ENCODE measurements at regions not wholly inside any gene's neighbourhood (a gene's known extent, or its start where the extent isn't known, plus 50 kb on each side); places are given as distances from the start of the nearest gene placed in this dataset.
"Not testable (repeated sequence)": the region's sequence is repeated elsewhere in the genome, so short reads cannot be mapped to it uniquely, and the experiment has no call there.

DNA sequence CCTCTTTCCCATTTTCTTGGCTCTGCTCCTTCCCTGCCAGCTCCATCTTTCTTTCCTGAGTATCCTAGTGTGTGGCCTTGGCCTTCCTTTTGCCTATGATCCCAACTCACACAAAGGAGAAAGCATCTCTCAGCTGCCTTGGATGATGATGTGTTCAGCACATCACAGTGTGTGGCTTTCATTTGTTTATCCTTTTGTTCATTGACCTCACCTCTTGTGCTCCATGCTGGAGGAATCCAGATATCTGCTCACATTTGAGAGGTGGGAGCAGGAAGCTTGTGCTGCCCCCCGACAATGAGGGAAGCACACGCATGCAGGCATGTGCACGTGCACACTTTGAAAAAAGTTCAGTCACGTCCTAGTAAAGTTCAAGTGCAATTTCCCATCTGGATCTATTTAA lies 131.0 kb downstream of the SMIM20 start:
- DNase-seq (ENCODE audit: low spot score), result no peak

- no peak for DNase-seq (ENCODE audit: low spot score)
Observed at GRCh38 chr4:26047795-26048194, 133.8 kb downstream of the SMIM20 start.

- DNase-seq (ENCODE audit: low spot score), result peak; percentile 46
Observed at GRCh38 chr4:26048378-26048882, 134.4 kb downstream of the SMIM20 start.

GRCh38 chr4:26048950-26049349 lies 134.9 kb downstream of the SMIM20 start:
- no peak for DNase-seq (ENCODE audit: low spot score)

DNA sequence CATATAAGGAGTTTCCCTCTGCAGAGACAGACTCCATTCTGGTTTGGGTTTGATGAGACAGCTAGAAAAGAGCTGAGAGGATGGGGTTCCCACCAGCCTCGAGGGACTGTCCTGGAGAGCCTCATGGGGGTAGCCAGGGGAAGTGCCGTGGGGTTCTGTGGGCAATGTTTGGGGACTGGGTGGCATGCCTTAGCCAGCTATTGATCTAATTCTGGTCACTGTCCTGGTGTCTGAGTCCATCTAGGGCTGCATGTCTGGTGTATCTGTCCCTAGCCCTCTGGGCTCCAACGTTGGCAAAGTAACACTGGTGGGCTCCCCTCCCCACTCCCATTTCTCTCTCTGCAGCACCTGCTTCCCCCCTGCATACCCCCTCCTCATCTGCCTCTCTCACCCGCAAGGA lies 135.4 kb downstream of the SMIM20 start:
- DNase-seq (ENCODE audit: low spot score), result no peak

DNA sequence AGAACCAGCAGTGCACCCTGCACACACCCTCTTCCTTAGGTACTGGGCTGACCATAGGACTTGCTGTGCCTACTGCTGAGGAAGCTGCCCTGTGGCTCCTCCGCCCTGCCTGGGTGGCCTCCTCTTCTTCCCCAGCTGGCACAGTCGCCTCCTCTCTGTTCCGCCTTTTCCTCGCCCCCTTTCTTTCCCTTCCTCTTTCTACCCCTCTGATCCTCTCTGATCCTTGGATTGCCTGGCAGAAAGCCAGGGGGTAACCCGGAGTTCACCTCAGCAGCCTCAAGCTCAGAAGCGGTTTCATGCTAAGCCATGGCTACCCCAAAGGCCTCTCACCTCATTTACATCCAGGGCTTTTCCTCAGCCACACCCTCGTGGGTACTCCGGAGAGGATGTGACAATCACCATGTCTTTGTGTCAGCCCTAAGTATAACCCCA lies 136.2 kb downstream of the SMIM20 start:
- DNase-seq (ENCODE audit: low spot score), result no peak

GRCh38 chr4:26050671-26051070 lies 136.7 kb downstream of the SMIM20 start:
- DNase-seq (ENCODE audit: low spot score), result no peak

- DNase-seq (ENCODE audit: low spot score), result no peak
Observed at GRCh38 chr4:26051240-26051639, 137.2 kb downstream of the SMIM20 start.

DNA sequence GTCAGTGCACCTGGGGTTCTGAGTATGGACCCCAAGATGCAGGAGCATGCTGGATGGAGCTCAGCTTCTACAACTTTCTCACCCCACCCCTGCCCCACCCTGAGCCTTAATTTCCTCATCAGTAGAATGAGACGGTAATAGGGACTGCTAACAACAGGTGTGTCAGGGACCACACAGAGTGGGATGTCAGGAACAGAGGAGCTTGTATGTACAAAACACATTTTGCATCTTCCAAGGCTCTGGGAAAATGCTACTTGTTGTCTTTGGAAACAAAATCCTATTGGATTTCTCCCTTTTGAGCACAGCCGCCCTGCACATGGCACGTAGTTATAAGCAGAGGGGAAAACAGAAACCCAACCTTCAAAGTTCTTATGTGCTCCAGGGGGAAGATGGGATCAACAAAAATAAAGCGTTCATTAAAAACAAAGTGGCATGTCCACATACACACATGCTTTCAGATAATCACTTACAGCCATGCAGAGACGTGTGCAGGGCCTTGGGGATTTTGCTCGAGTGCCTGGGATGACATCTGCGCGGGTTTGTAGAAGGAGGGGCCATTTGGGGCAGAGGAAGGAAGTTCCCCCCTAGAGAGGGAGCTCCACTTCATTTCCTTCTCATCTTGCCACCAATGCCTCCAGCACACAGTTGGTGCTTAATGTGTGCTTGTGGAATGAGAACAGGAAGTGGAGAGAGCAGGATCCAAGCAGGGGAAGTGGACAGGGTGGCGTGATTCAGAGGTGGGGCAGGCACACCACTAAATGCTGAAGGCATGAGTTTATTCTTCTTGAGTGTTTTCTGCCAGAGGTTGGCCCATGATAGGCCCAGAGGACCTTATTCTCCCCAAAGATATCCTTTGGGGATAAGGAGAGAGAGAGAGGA lies 138.9 kb downstream of the SMIM20 start:
- no peak for DNase-seq (ENCODE audit: low spot score)

- DNase-seq (ENCODE audit: low spot score), result no peak
Observed at GRCh38 chr4:26053761-26054160, 139.7 kb downstream of the SMIM20 start.

DNA sequence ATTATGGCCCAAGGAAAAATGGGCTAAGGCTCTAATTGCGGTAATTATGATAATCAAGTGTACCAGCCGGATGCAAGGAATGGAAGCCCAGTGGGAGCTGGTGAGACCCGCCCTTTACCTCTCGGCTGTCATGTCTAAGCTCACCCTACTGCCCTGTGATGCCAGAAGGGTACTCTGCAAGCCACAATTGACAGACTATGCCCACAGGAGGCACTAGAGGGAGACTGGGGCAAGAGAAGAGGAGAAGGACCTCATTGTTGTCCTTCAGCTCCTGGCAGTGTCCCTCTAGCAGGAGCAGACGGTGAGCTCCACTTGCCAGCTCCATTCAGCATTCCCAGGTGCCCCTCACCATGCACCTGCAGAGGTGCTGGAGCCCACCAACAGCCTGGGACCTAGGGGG lies 141.8 kb downstream of the SMIM20 start:
- DNase-seq (ENCODE audit: low spot score), result peak; percentile 23

GRCh38 chr4:26056406-26056805 lies 142.4 kb downstream of the SMIM20 start:
- no peak for DNase-seq (ENCODE audit: low spot score)

GRCh38 chr4:26057839-26058238 lies 143.8 kb downstream of the SMIM20 start:
- DNase-seq (ENCODE audit: low spot score), result not testable (repeated sequence)

DNA sequence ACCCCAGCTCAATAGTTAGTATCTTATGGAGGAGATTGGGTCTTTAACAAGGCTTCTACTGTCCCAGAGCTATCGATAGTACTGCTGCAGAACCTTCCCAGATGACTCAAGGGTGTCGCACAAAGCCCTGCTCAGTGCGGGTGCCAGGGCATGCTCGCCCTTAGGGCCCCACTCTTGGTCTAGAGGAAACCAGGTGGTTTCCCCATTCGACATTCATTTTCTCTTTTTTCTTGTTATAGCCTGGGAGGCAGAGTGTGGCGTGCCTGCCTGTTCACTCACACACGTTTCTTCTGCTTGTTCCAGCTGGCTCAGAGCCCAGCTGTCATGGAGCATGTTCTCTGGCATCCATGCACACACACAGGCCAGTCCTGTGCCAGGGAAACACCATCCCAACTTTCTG lies 144.5 kb downstream of the SMIM20 start:
- DNase-seq (ENCODE audit: low spot score), result no peak

DNA sequence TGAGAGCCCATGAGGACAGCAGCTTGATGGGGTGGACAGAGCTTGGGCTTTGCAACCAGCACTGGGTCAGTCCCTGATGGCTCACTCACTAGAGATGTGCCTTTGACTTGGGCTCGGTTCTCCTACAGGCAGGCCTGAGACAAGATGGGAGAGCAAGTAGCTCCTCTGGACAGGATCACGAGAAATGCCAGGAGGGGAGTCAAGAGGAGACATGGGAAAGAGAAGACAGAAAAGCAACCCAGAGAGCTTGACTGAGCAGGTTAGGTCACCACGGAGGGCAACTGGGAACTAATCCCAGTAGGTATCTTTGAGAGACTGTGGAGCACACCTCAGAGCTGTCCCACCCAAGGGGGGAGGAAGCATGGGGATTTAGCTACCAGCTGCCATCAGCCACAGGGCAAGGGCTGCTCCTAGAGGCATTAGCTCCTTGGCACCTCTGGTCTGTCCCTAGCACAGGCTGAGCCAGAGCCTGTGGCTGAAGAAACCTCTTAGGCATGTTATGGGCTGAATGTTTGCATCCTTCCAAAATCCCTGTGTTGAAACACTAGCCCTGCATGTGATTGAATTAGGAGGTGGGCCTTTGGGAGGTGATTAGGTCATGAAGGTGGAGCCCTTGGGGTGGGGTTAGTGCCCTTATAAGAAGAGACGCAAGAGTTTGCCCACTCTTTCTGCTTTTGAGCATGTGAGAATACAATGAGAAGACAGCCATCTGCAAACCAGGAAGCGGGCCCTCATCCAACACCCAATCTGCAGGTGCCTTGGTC lies 145.6 kb downstream of the SMIM20 start:
- DNase-seq (ENCODE audit: low spot score), result no peak

DNA sequence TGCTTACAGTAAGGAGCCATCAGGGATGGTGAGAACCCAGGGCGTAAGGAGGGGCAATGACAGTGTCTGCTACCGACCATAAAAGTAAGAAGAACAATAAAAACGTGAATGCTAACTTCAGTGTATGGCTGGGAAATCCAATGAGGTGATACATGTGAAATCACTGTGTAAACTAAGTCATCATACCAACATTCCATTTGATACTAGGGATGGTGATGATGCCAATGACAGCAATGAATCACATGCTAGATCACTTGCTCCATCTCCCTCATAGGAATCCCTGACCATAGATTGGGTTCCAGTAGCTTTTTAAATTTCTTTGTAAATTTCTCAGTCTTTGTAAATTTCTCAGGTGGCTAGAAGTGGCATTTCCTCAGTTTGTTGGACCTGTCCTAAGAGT lies 146.3 kb downstream of the SMIM20 start:
- DNase-seq (ENCODE audit: low spot score), result no peak

GRCh38 chr4:26061248-26061986 lies 147.4 kb downstream of the SMIM20 start:
- peak; percentile 79 for DNase-seq (ENCODE audit: low spot score)

- DNase-seq (ENCODE audit: low spot score), result no peak
Observed at GRCh38 chr4:26062215-26062614, 148.2 kb downstream of the SMIM20 start.

DNA sequence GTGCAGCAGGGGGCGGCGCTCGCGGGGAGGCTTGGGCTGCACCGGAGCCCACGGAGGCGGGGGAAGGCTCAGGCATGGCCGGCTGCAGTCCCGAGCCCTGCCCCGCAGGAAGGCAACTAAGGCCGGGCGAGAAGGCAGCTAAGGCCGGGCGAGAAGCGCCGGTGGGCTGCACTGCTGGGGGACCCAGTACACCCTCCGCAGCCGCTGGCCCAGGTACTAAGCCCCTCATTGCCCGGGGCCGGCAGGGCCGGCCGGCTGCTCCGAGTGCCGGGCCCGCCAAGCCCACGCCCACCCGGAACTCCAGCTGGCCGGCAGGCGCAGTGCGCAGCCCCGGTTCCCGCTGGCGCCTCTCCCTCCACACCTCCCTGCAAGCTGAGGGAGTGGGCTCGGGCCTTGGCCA lies 150.0 kb downstream of the SMIM20 start:
- not testable (repeated sequence) for DNase-seq (ENCODE audit: low spot score)

DNA sequence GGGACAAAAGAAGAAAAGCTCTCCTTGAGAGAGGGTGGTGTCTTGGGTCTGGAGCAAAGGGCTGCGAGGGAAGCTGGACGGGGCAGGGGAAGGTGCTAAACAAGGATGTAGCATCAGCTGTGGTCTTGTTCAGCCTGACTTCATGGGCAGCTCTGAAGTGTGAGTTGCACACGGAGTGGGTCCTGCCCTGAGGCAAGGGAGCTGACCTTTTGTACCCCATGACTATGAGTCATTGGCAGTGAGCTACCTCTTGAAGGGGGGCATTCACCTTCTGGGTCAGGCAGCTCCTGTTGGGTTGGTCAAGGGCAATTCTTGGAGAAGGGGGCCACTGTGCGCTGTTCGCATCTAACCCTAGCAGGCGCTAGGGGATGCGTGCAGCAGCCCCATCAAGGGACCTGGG lies 151.8 kb downstream of the SMIM20 start:
- DNase-seq (ENCODE audit: low spot score), result no peak

DNA sequence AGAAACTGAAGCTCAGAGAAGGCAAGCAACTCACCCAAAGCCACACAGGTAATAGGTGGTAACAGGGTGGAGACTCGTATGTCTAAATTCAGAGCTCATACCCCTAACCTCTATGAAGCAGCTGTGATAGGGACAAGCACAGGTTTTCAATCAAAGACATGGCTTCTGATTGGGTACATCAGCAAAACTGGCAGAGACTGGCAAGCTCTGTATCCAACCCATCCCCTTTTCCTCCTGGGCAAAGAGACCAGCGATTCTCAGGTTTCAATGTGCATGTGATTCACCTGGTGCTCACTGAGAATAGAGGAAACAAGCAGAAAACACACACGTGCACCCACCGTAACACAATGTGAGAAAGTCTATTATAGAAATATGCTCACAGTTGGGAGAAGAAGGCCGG lies 153.0 kb downstream of the SMIM20 start:
- DNase-seq (ENCODE audit: low spot score), result no peak

GRCh38 chr4:26069218-26069617 lies 155.2 kb downstream of the SMIM20 start:
- DNase-seq (ENCODE audit: low spot score), result peak; percentile 61

Data from H4 (cell line).